ENCODE measurements at regions not wholly inside any gene's neighbourhood (a gene's known extent, or its start where the extent isn't known, plus 50 kb on each side); places are given as distances from the start of the nearest gene placed in this dataset.

- no peaks in the 10 kb centered on the region for H4K20me1 ChIP-seq (ENCODE audit: insufficient read depth)
- H3K4me1 ChIP-seq (ENCODE audit: control insufficient read depth in 1 of 2, insufficient read depth in 2 of 2, low read length in 2 of 2), result no peaks in the 10 kb centered on the region
- ChIA-PET CTCF (no interaction called here), RAD21 (ENCODE audit: low non-redundant PET in 1 of 2, low total read pairs in 2 of 2, uncharacterized antibody in 2 of 2, unreplicated experiment in 2 of 2) (no interaction called here), POLR2A (no interaction called here)
- no peaks in the 10 kb centered on the region for H3K9me2 ChIP-seq (ENCODE audit: insufficient read depth)
- peak; percentile 36; the same call in 1 of the 2 replicates for ATAC-seq
- H3K4me3 ChIP-seq (replicated peaks in 1 of 2; ENCODE audit: low read depth in 1 of 2, low read length in 2 of 2), result no peak overlapping the region
- H3K27me3 ChIP-seq (ENCODE audit: insufficient read depth, low read length), result peaks cover 8% of the 10 kb centered on the region
- no peak for TF ChIP-seq CTCF (IDR thresholded peaks at IDR 0.05 in 2 of 3, conservative IDR thresholded peaks at IDR 0.05 in 1 of 3; ENCODE audit: borderline replicate concordance in 1 of 3, insufficient read depth in 1 of 3, low read depth in 2 of 3, low read length in 2 of 3)
- no peak for TF ChIP-seq CBX3 (IDR thresholded peaks at IDR 0.05; ENCODE audit: low read depth)
- no peak for TF ChIP-seq POLR2A (IDR thresholded peaks at IDR 0.05; ENCODE audit: borderline replicate concordance, extremely low read depth, insufficient read depth, insufficient read length)
- no peak for TF ChIP-seq ZBTB33 (IDR thresholded peaks at IDR 0.05; ENCODE audit: extremely low read depth, insufficient replicate concordance, low read length)
- no peak for TF ChIP-seq SRF (IDR thresholded peaks at IDR 0.05; ENCODE audit: low read depth)
- TF ChIP-seq JUND (IDR thresholded peaks at IDR 0.05), result no peak
- TF ChIP-seq SIN3A (IDR thresholded peaks at IDR 0.05; ENCODE audit: low read depth), result no peak
- TF ChIP-seq RAD21 (IDR thresholded peaks at IDR 0.05; ENCODE audit: low read depth), result no peak
- no peak for TF ChIP-seq POLR2AphosphoS5 (IDR thresholded peaks at IDR 0.05; ENCODE audit: low read depth, low read length)
- no peak for TF ChIP-seq EGR1 (IDR thresholded peaks at IDR 0.05; ENCODE audit: low read depth)
- TF ChIP-seq TCF7L2 (IDR thresholded peaks at IDR 0.05; ENCODE audit: borderline replicate concordance, extremely low read depth, insufficient read depth, insufficient read length), result no peak
- TF ChIP-seq ELF1 (IDR thresholded peaks at IDR 0.05; ENCODE audit: borderline replicate concordance, low read depth), result no peak
- H3K36me3 ChIP-seq (ENCODE audit: control insufficient read depth in 1 of 2, insufficient read depth in 2 of 2, low read length in 2 of 2), result no peaks in the 10 kb centered on the region
- no TSS peak for BruUV-seq (replicated peaks)
- H3K27ac ChIP-seq (ENCODE audit: low read depth, low read length), result no peak overlapping the region
- DNase-seq (ENCODE audit: low read depth, low spot score), result no peak
- no peaks in the 10 kb centered on the region for H3K9me3 ChIP-seq (ENCODE audit: control insufficient read depth in 1 of 2, insufficient read depth in 1 of 2, low read depth in 1 of 2, low read length in 2 of 2)
- peak overlapping the region; percentile 14; the same call in 1 of the 2 replicates for H3K4me2 ChIP-seq (ENCODE audit: low read length)
- intact Hi-C loops (cut with micrococcal nuclease), result no loop called here
- no peak overlapping the region for H2AFZ ChIP-seq (ENCODE audit: low read depth, low read length, poor library complexity, severe bottlenecking)
- no peak overlapping the region for H3K9ac ChIP-seq (ENCODE audit: low read length)
- no peaks in the 10 kb centered on the region for H3K79me2 ChIP-seq (ENCODE audit: insufficient read depth, low read length)
These were observed 356.2 kb upstream of the NFE2L3 start for GRCh38 chr7:25795824-25796235.

All from HCT116 (cell line).